MCF 10A (cell line): ENCODE measurements at regions not wholly inside any gene's neighbourhood (a gene's known extent, or its start where the extent isn't known, plus 50 kb on each side); places are given as distances from the start of the nearest gene placed in this dataset.

Experiments
- BruUV-seq: library from RNA; stranded (reverse); fragments of 400-500 nt; replicated peaks from 2 replicates; lab custom pipeline; 2021; lab: Mats Ljungman, UMichigan
- CTCF ChIA-PET: fragments of 300-600 bp; sonication (Branson Sonifier 250); formaldehyde crosslinking; extraction: SDS; loops from one replicate; lab custom pipeline; 2021; ENCODE audit warnings: antibody characterized with exemption, inconsistent platforms; lab: Yijun Ruan, JAX
- POLR2A ChIA-PET: fragments of 300-600, 350-650 bp; sonication (Branson Sonifier 250); formaldehyde crosslinking; extraction: SDS; loops from one replicate; lab custom pipeline; 2020; ENCODE audit warnings: antibody characterized with exemption, inconsistent platforms; lab: Yijun Ruan, JAX
- DNase-seq: peaks from one replicate; pipeline ENCODE4 v3.0.0-alpha.2; 2018; ENCODE audit not compliant: unreplicated experiment
- H3K27ac Mint-ChIP-seq: one replicate; pipeline ENCODE4 v1.8.0; 2022; ENCODE audit warnings: mild to moderate bottlenecking, low read depth, mixed read lengths; ENCODE audit not compliant: unreplicated experiment
- H3K27me3 Mint-ChIP-seq: one replicate; pipeline ENCODE4 v1.8.0; 2022; ENCODE audit warnings: mixed read lengths; ENCODE audit not compliant: insufficient read depth, unreplicated experiment
- H3K36me3 Mint-ChIP-seq: one replicate; pipeline ENCODE4 v1.8.0; 2022; ENCODE audit warnings: mild to moderate bottlenecking, moderate library complexity, mixed read lengths; ENCODE audit not compliant: insufficient read depth, unreplicated experiment
- H3K4me1 Mint-ChIP-seq: one replicate; pipeline ENCODE4 v1.8.0; 2022; ENCODE audit warnings: mixed read lengths; ENCODE audit not compliant: insufficient read depth, unreplicated experiment
- H3K4me3 Mint-ChIP-seq: one replicate; pipeline ENCODE4 v1.8.0; 2022; ENCODE audit warnings: mild to moderate bottlenecking, moderate library complexity, mixed read lengths; ENCODE audit not compliant: unreplicated experiment
- H3K9me3 Mint-ChIP-seq: one replicate; pipeline ENCODE4 v1.8.0; 2022; ENCODE audit warnings: mixed read lengths; ENCODE audit not compliant: unreplicated experiment
- intact Hi-C: fragments of 100-400 bp; cut with micrococcal nuclease; formaldehyde crosslinking; loops from 2 replicates; pipeline ENCODE4 v1.14.1; 2022
- TF ChIP-seq, protein P1 (sequence below): fragments of 200-600 bp; IDR thresholded peaks from one replicate; pipeline ENCODE4 v1.8.0; 2022; ENCODE audit warnings: antibody characterized with exemption, mild to moderate bottlenecking; ENCODE audit not compliant: unreplicated experiment

- H3K36me3 Mint-ChIP-seq, result no peaks in the 10 kb centered on the region
- H3K4me3 Mint-ChIP-seq, result no peak overlapping the region
- peaks cover 11% of the 10 kb centered on the region for H3K27me3 Mint-ChIP-seq
- TF ChIP-seq, protein P1, sequence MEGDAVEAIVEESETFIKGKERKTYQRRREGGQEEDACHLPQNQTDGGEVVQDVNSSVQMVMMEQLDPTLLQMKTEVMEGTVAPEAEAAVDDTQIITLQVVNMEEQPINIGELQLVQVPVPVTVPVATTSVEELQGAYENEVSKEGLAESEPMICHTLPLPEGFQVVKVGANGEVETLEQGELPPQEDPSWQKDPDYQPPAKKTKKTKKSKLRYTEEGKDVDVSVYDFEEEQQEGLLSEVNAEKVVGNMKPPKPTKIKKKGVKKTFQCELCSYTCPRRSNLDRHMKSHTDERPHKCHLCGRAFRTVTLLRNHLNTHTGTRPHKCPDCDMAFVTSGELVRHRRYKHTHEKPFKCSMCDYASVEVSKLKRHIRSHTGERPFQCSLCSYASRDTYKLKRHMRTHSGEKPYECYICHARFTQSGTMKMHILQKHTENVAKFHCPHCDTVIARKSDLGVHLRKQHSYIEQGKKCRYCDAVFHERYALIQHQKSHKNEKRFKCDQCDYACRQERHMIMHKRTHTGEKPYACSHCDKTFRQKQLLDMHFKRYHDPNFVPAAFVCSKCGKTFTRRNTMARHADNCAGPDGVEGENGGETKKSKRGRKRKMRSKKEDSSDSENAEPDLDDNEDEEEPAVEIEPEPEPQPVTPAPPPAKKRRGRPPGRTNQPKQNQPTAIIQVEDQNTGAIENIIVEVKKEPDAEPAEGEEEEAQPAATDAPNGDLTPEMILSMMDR, result no peak
- BruUV-seq, result no TSS peak
- POLR2A ChIA-PET, result no interaction called here
- H3K9me3 Mint-ChIP-seq, result no peaks in the 10 kb centered on the region
- CTCF ChIA-PET, result interaction anchor here (1.2 kb wide), 1 partner anchor 35 kb away, joined by 7 read pairs; no protein-coding TSS in a partner anchor
- no peaks in the 10 kb centered on the region for H3K4me1 Mint-ChIP-seq
- intact Hi-C loops, result no loop called here
- DNase-seq, result no peak
- no peak overlapping the region for H3K27ac Mint-ChIP-seq
Observed at GRCh38 chr6:90975741-90976140, 388.9 kb upstream of the MAP3K7 start.

- Mint-ChIP-seq H3K36me3 (no peaks in the 10 kb centered on the region), H3K27ac (no peak overlapping the region), H3K4me3 (no peak overlapping the region), H3K9me3 (no peaks in the 10 kb centered on the region), H3K4me1 (no peaks in the 10 kb centered on the region), H3K27me3 (peaks cover 22% of the 10 kb centered on the region)
- no TSS peak for BruUV-seq
- CTCF ChIA-PET, result interaction anchor here (1.3 kb wide), 1 partner anchor 9 kb away, joined by 5 read pairs; no protein-coding TSS in a partner anchor
- intact Hi-C loops, result no loop called here
- TF ChIP-seq, protein P1, result no peak
- POLR2A ChIA-PET, result no interaction called here
- DNase-seq, result no peak
Observed at GRCh38 chr6:90973188-90973587, 386.3 kb upstream of the MAP3K7 start.

DNA sequence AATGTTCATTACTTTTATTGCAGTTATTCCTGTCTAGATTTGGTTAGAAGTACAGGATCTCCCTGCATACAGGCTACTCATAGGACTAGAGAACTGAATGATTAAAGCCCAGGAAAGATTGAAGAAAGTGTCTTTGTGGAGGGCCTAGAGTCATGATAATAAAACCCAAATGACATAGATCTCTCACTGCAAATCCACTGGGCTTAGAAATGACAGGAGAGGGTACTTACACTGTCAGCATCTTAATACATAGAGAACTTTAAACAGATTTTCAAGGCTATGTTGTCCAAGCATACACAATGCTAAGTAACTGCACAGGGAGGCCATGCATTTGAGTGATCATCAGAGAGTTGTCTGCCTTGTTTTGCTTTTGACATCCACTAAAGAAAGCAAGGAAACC lies 383.8 kb upstream of the MAP3K7 start:
- Mint-ChIP-seq H3K4me1 (no peaks in the 10 kb centered on the region), H3K27ac (no peak overlapping the region), H3K36me3 (no peaks in the 10 kb centered on the region), H3K9me3 (no peaks in the 10 kb centered on the region), H3K4me3 (no peak overlapping the region), H3K27me3 (peaks cover 22% of the 10 kb centered on the region)
- DNase-seq, result no peak
- ChIA-PET CTCF (interaction anchor here (1.1 kb wide), 1 partner anchor 305 kb away, joined by 3 read pairs; no protein-coding TSS in a partner anchor), POLR2A (no interaction called here)
- intact Hi-C loops, result no loop called here
- BruUV-seq, result no TSS peak
- TF ChIP-seq, protein P1, result no peak

- BruUV-seq, result no TSS peak
- Mint-ChIP-seq H3K9me3 (no peaks in the 10 kb centered on the region), H3K27me3 (peaks cover 22% of the 10 kb centered on the region), H3K4me1 (no peaks in the 10 kb centered on the region), H3K27ac (no peak overlapping the region), H3K36me3 (no peaks in the 10 kb centered on the region), H3K4me3 (no peak overlapping the region)
- intact Hi-C loops, result no loop called here
- TF ChIP-seq, protein P1, result no peak
- ChIA-PET POLR2A (no interaction called here), CTCF (interaction anchor here (0.6 to 1.2 kb wide), 2 partner anchors 9 to 343 kb away, joined by 3 to 5 read pairs; no protein-coding TSS in a partner anchor)
- DNase-seq, result no peak
Observed at GRCh38 chr6:90967471-90967870, 380.6 kb upstream of the MAP3K7 start.
